K562 (cell line): ENCODE measurements at regions not wholly inside any gene's neighbourhood (a gene's known extent, or its start where the extent isn't known, plus 50 kb on each side); places are given as distances from the start of the nearest gene placed in this dataset.

ENCODE experiments used
- BACH1 ChIP-seq: fragments of 200-800 bp; sonication (Bioruptor generic); IDR thresholded peaks from 2 replicates; pipeline ENCODE4 v1.6.1; 2016; ENCODE audit warnings: missing genetic modification characterization, missing compliant biosample characterization
- CTCF ChIP-seq, 3 experiments: IDR thresholded peaks in 2 of 3; conservative IDR thresholded peaks in 1 of 3; 2 replicates each; pipeline ENCODE4 v1.5.1; 2011 to 2012; ENCODE audit warnings: low read length in 3 of 3, mild to moderate bottlenecking in 3 of 3, control low read depth in 2 of 3, improper control_type of control experiment in 1 of 3, inconsistent platforms in 1 of 3, low read depth in 1 of 3, mixed read lengths in 1 of 3, moderate library complexity in 1 of 3; ENCODE audit not compliant: insufficient read depth in 2 of 3
- E2F1 ChIP-seq: sonication (generic); formaldehyde crosslinking; IDR thresholded peaks from 2 replicates; pipeline ENCODE4 v1.8.1; 2023; ENCODE audit warnings: mild to moderate bottlenecking, missing genetic modification reagents, moderate library complexity
- PBX2 ChIP-seq, 2 experiments: IDR thresholded peaks in 1 of 2; conservative IDR thresholded peaks in 1 of 2; 2 replicates each; pipeline ENCODE4 v1.6.1; 2016; ENCODE audit warnings: low read depth in 2 of 2, mild to moderate bottlenecking in 1 of 2, missing compliant biosample characterization in 1 of 2, missing genetic modification characterization in 1 of 2, moderate library complexity in 1 of 2
- POLR2A ChIP-seq: fragments of 450-650 bp; conservative IDR thresholded peaks from 2 replicates; pipeline ENCODE4 v1.6.1; 2016
- POLR2AphosphoS5 ChIP-seq: IDR thresholded peaks from 2 replicates; pipeline ENCODE4 v1.6.1; 2011; ENCODE audit warnings: mild to moderate bottlenecking, low read depth, low read length, moderate library complexity; ENCODE audit not compliant: control insufficient read depth, insufficient read depth
- TAF1 ChIP-seq: IDR thresholded peaks from 2 replicates; pipeline ENCODE4 v1.6.1; 2011; ENCODE audit warnings: mild to moderate bottlenecking, low read length, moderate library complexity; ENCODE audit not compliant: insufficient read depth, control insufficient read depth, severe bottlenecking; ENCODE audit errors: extremely low read depth
- TRIM28 ChIP-seq: fragments of 450-650 bp; IDR thresholded peaks from 2 replicates; pipeline ENCODE4 v1.6.1; 2017
- ZBTB1 ChIP-seq: sonication (generic); formaldehyde crosslinking; IDR thresholded peaks from 2 replicates; pipeline ENCODE4 v1.8.1; 2023; ENCODE audit warnings: missing genetic modification reagents, low read depth, mild to moderate bottlenecking, borderline replicate concordance
- ZNF431 ChIP-seq: sonication (generic); formaldehyde crosslinking; IDR thresholded peaks from 2 replicates; pipeline ENCODE4 v1.8.0; 2022; ENCODE audit warnings: mild to moderate bottlenecking, missing genetic modification reagents

GRCh38 chr1:69411617-69412016, 156.1 kb upstream of the LRRC7 start:
- TF ChIP-seq POLR2A: no peak
- no peak for TF ChIP-seq CTCF (IDR thresholded peaks at IDR 0.05 in 2 of 3, conservative IDR thresholded peaks at IDR 0.05 in 1 of 3; ENCODE audit: insufficient read depth in 2 of 3, low read depth in 1 of 3, low read length in 3 of 3)
- TF ChIP-seq TRIM28: no peak
- no peak for TF ChIP-seq POLR2AphosphoS5
- no peak for TF ChIP-seq ZBTB1 (CRISPR knock-in tag)
- no peak for TF ChIP-seq TAF1
- TF ChIP-seq BACH1 (tag): no peak
- no peak for TF ChIP-seq PBX2 (CRISPR knock-in tag; IDR thresholded peaks at IDR 0.05; ENCODE audit: low read depth)
- TF ChIP-seq PBX2 (tag; conservative IDR thresholded peaks at IDR 0.05; ENCODE audit: low read depth): no peak
- no peak for TF ChIP-seq E2F1
- no peak for TF ChIP-seq ZNF431 (CRISPR knock-in tag)
